Astrocyte (in vitro differentiated cells and primary cell): ENCODE measurements at regions not wholly inside any gene's neighbourhood (a gene's known extent, or its start where the extent isn't known, plus 50 kb on each side); places are given as distances from the start of the nearest gene placed in this dataset.

Source experiments
- DNase-seq: peaks from one replicate; pipeline ENCODE4 v3.0.0-alpha.2; 2010; ENCODE audit warnings: low read depth
- FAIRE-seq: peaks from 2 replicates; lab custom pipeline; 2011; peaks lifted over from hg19 to GRCh38; lab: Jason Lieb, UNC
- H2AFZ ChIP-seq: 2 replicates; pipeline ENCODE4 v1.6.0; 2012; ENCODE audit warnings: low read depth, low read length, inconsistent platforms
- H3K27ac ChIP-seq: 2 replicates; pipeline ENCODE4 v1.5.1; 2011; ENCODE audit warnings: low read depth, low read length, inconsistent platforms
- H3K27me3 ChIP-seq: 2 replicates; pipeline ENCODE4 v1.6.0; 2011; ENCODE audit warnings: low read length, inconsistent platforms; ENCODE audit not compliant: insufficient read depth
- H3K36me3 ChIP-seq: 2 replicates; pipeline ENCODE4 v1.5.1; 2011; ENCODE audit warnings: low read length, inconsistent platforms; ENCODE audit not compliant: insufficient read depth
- H3K4me1 ChIP-seq: 2 replicates; pipeline ENCODE4 v1.5.1; 2011; ENCODE audit warnings: low read length, inconsistent platforms; ENCODE audit not compliant: insufficient read depth
- H3K4me2 ChIP-seq: 2 replicates; pipeline ENCODE4 v1.6.0; 2012; ENCODE audit warnings: low read length, inconsistent platforms
- H3K4me3 ChIP-seq: 2 replicates; pipeline ENCODE4 v1.5.1; 2011; ENCODE audit warnings: low read depth, mild to moderate bottlenecking, low read length, inconsistent platforms; ENCODE audit not compliant: insufficient read depth
- H3K79me2 ChIP-seq: 2 replicates; pipeline ENCODE4 v1.6.0; 2012; ENCODE audit warnings: mild to moderate bottlenecking, low read length, inconsistent platforms; ENCODE audit not compliant: insufficient read depth
- H3K9ac ChIP-seq: 2 replicates; pipeline ENCODE4 v1.6.0; 2012; ENCODE audit warnings: mild to moderate bottlenecking, low read length, inconsistent platforms
- H3K9me3 ChIP-seq: 2 replicates; pipeline ENCODE4 v1.5.1; 2012; ENCODE audit warnings: low read depth, mild to moderate bottlenecking, low read length, inconsistent platforms; ENCODE audit not compliant: insufficient read depth
- H4K20me1 ChIP-seq: 2 replicates; pipeline ENCODE4 v1.6.0; 2012; ENCODE audit warnings: low read length, inconsistent platforms; ENCODE audit not compliant: insufficient read depth
- H3K27ac Mint-ChIP-seq: one replicate; pipeline ENCODE4 v1.8.0; 2021; ENCODE audit warnings: mild to moderate bottlenecking, mixed read lengths; ENCODE audit not compliant: unreplicated experiment
- H3K27me3 Mint-ChIP-seq: one replicate; pipeline ENCODE4 v1.8.0; 2021; ENCODE audit warnings: low read depth, mixed read lengths; ENCODE audit not compliant: unreplicated experiment
- H3K36me3 Mint-ChIP-seq: one replicate; pipeline ENCODE4 v1.8.0; 2021; ENCODE audit warnings: low read depth, mixed read lengths; ENCODE audit not compliant: unreplicated experiment
- H3K4me1 Mint-ChIP-seq: one replicate; pipeline ENCODE4 v1.8.0; 2021; ENCODE audit warnings: low read depth, mixed read lengths; ENCODE audit not compliant: unreplicated experiment
- H3K4me3 Mint-ChIP-seq: one replicate; pipeline ENCODE4 v1.8.0; 2021; ENCODE audit warnings: mild to moderate bottlenecking, moderate library complexity, mixed read lengths; ENCODE audit not compliant: unreplicated experiment
- H3K9me3 Mint-ChIP-seq: one replicate; pipeline ENCODE4 v1.8.0; 2021; ENCODE audit warnings: mild to moderate bottlenecking, mixed read lengths; ENCODE audit not compliant: unreplicated experiment
- EZH2 ChIP-seq: IDR thresholded peaks from 2 replicates; pipeline ENCODE4 v1.6.1; 2012; ENCODE audit warnings: mild to moderate bottlenecking, low read length, inconsistent platforms; ENCODE audit not compliant: insufficient read depth
- TF ChIP-seq, protein P1 (sequence below): IDR thresholded peaks from 2 replicates; pipeline ENCODE4 v1.5.1; 2011; ENCODE audit warnings: low read depth, mild to moderate bottlenecking, inconsistent platforms, low read length, moderate library complexity; ENCODE audit not compliant: insufficient read depth

DNA sequence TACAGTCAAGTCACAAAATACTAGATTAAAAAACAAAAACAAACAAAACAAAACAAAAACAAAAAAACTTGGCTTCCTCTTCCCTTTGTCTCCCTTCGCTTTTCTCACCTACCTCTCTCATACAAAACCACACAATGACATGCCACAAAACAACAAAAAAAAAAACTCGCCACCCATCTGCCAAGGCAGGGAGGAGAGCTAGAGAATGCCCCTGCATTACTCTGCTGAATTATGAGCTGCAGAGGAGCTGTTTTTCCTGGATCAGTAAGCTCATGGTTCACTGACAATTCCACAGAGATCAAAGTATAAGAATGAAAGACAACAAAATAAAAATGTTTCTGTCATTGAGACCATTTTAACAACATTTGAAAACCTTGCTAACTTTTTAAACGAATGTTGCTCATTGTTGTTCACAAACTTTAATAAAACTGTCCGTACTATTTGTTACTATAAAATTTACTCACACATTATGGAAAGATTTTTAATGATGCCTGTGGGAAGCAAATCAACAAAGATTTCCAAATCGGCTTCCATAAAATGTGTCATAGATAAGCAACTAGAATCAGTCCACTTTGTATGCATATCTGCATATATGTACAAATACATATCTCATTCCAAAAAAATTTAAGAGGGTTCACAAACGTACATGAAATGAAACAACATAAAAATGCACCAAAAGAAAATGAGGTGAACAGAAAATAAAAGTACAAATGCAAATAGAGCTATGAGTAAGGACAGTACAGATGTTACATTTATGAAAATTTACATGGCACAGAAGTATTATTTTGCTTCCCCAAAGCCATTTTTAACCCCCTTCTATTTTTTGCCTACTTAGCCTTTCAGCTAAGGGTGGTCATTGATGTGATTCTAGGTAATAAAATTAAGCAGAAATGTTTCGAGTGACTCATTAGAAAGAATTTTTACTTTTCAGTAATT lies 252.4 kb upstream of the FAT4 start:
- H3K36me3 Mint-ChIP-seq, result no peaks in the 10 kb centered on the region
- Histone ChIP-seq H3K4me2 (no peak overlapping the region), H3K27ac (no peak overlapping the region), H2AFZ (no peak overlapping the region), H3K27me3 (no peaks in the 10 kb centered on the region), H3K9ac (no peak overlapping the region), H3K36me3 (no peaks in the 10 kb centered on the region), H3K4me1 (no peaks in the 10 kb centered on the region), H3K9me3 (no peaks in the 10 kb centered on the region), H3K79me2 (no peaks in the 10 kb centered on the region), H3K4me3 (no peak overlapping the region), H4K20me1 (no peaks in the 10 kb centered on the region)
- H3K27me3 Mint-ChIP-seq, result no peaks in the 10 kb centered on the region
- H3K4me1 Mint-ChIP-seq, result no peaks in the 10 kb centered on the region
- H3K4me3 Mint-ChIP-seq, result no peak overlapping the region
- no peak overlapping the region for H3K27ac Mint-ChIP-seq
- TF ChIP-seq, protein P1, sequence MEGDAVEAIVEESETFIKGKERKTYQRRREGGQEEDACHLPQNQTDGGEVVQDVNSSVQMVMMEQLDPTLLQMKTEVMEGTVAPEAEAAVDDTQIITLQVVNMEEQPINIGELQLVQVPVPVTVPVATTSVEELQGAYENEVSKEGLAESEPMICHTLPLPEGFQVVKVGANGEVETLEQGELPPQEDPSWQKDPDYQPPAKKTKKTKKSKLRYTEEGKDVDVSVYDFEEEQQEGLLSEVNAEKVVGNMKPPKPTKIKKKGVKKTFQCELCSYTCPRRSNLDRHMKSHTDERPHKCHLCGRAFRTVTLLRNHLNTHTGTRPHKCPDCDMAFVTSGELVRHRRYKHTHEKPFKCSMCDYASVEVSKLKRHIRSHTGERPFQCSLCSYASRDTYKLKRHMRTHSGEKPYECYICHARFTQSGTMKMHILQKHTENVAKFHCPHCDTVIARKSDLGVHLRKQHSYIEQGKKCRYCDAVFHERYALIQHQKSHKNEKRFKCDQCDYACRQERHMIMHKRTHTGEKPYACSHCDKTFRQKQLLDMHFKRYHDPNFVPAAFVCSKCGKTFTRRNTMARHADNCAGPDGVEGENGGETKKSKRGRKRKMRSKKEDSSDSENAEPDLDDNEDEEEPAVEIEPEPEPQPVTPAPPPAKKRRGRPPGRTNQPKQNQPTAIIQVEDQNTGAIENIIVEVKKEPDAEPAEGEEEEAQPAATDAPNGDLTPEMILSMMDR, result no peak
- no peak for TF ChIP-seq EZH2
- DNase-seq (no peak), FAIRE-seq (no peak)
- H3K9me3 Mint-ChIP-seq, result no peaks in the 10 kb centered on the region

DNA sequence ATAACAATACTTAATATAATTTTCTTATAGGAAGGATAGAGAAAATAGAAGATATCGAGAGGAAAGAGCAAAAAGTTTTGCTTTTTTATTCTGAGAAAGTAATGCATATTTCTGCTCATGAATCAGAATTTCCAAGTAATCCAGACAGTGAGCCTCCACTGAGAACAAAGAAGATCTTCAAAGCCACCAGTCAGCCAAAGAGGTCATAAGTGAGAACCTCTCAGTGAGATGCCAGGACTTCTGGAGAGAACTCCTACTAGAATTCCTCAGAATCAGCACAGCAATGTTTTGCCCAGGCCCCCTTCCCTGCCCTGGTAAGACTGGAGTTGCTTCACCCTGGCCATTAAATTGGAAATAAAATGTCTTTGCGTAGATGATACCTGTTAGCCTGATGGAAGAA lies 254.4 kb upstream of the FAT4 start:
- Histone ChIP-seq H2AFZ (no peak overlapping the region), H3K9me3 (no peaks in the 10 kb centered on the region), H3K27ac (no peak overlapping the region), H3K9ac (no peak overlapping the region), H3K4me3 (no peak overlapping the region), H3K36me3 (no peaks in the 10 kb centered on the region), H4K20me1 (no peaks in the 10 kb centered on the region), H3K27me3 (no peaks in the 10 kb centered on the region), H3K4me2 (no peak overlapping the region), H3K4me1 (no peaks in the 10 kb centered on the region), H3K79me2 (no peaks in the 10 kb centered on the region)
- Mint-ChIP-seq H3K4me3 (no peak overlapping the region), H3K4me1 (no peaks in the 10 kb centered on the region), H3K27me3 (no peaks in the 10 kb centered on the region), H3K36me3 (no peaks in the 10 kb centered on the region), H3K9me3 (no peaks in the 10 kb centered on the region), H3K27ac (no peak overlapping the region)
- TF ChIP-seq EZH2, result no peak
- TF ChIP-seq, protein P1, result no peak
- no peak for FAIRE-seq
- DNase-seq, result no peak

DNA sequence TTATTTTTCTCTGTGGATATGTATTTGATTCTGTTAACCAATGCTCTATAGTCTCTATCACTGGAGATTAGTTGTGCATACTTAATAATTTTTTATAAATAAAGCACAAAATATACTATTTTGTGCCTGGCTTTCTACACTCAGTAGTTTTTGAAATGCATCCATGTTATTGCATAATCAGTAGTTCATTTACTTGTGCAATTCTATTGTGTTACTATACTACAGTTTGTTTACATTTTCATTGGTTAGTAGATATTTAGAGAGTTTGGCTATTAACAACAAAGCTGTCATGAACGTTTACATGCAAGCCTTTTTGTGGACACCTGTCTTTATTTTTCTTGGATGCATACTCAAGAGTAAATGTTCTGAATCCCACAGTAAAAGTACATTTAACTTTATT lies 265.0 kb upstream of the FAT4 start:
- Histone ChIP-seq H3K9ac (no peak overlapping the region), H3K27me3 (no peaks in the 10 kb centered on the region), H2AFZ (no peak overlapping the region), H3K36me3 (no peaks in the 10 kb centered on the region), H3K9me3 (no peaks in the 10 kb centered on the region), H3K4me1 (no peaks in the 10 kb centered on the region), H3K27ac (no peak overlapping the region), H4K20me1 (no peaks in the 10 kb centered on the region), H3K4me2 (no peak overlapping the region), H3K79me2 (no peaks in the 10 kb centered on the region), H3K4me3 (no peak overlapping the region)
- Mint-ChIP-seq H3K36me3 (no peaks in the 10 kb centered on the region), H3K27me3 (no peaks in the 10 kb centered on the region), H3K27ac (no peak overlapping the region), H3K4me1 (no peaks in the 10 kb centered on the region), H3K4me3 (no peak overlapping the region), H3K9me3 (no peaks in the 10 kb centered on the region)
- DNase-seq, result no peak
- FAIRE-seq, result no peak
- no peak for TF ChIP-seq EZH2
- TF ChIP-seq, protein P1, result no peak
